ENCODE measurements at regions not wholly inside any gene's neighbourhood (a gene's known extent, or its start where the extent isn't known, plus 50 kb on each side); places are given as distances from the start of the nearest gene placed in this dataset.

- no peak for TF ChIP-seq EZH2phosphoT487 (IDR thresholded peaks at IDR 0.05)
- TF ChIP-seq CTCF (IDR thresholded peaks at IDR 0.05) = no peak
Observed at GRCh38 chr9:106062250-106062649, 367.9 kb downstream of the TMEM38B start.

Data from neural progenitor cell (in vitro differentiated cells).